Lung (tissue), 11 donors: ENCODE measurements at regions not wholly inside any gene's neighbourhood (a gene's known extent, or its start where the extent isn't known, plus 50 kb on each side); places are given as distances from the start of the nearest gene placed in this dataset.
A peak's percentile ranks its signal among the peaks of the same experiment; 100 is the strongest.

Source experiments
- ATAC-seq: fragments of 200-7000 bp; cut with Tn5 transposase; one replicate; pipeline ENCODE4 v1.9.1; 2020; ENCODE audit warnings: moderate number of reproducible peaks; ENCODE audit not compliant: insufficient read depth, low FRiP score
- DNase-seq, 3 donors: peaks; one replicate each; pipeline ENCODE4 v3.0.0-alpha.2; 2013 to 2017
- H3K27ac ChIP-seq, 2 donors: one replicate each; pipeline ENCODE4 v1.5.1; 2013; ENCODE audit warnings: mild to moderate bottlenecking in 2 of 2, moderate library complexity in 2 of 2, control low read depth in 1 of 2, inconsistent platforms in 1 of 2, low read depth in 1 of 2, low read length in 1 of 2
- H3K27me3 ChIP-seq, 3 donors: one replicate each; pipeline ENCODE4 v1.5.1; 2013; ENCODE audit warnings: low read length in 2 of 3; ENCODE audit not compliant: control insufficient read depth in 3 of 3, insufficient read depth in 3 of 3
- H3K36me3 ChIP-seq, 4 donors: one replicate each; pipeline ENCODE4 v1.5.1; 2013; ENCODE audit warnings: low read length in 4 of 4, mild to moderate bottlenecking in 1 of 4, moderate library complexity in 1 of 4; ENCODE audit not compliant: control insufficient read depth in 4 of 4, insufficient read depth in 4 of 4
- H3K4me1 ChIP-seq, 5 donors: one replicate each; pipeline ENCODE4 v1.5.1; 2013; ENCODE audit warnings: low read length in 5 of 5, mild to moderate bottlenecking in 2 of 5, moderate library complexity in 1 of 5; ENCODE audit not compliant: control insufficient read depth in 5 of 5, insufficient read depth in 5 of 5
- H3K4me3 ChIP-seq: one replicate; pipeline ENCODE4 v1.5.1; 2013; ENCODE audit warnings: mild to moderate bottlenecking, control low read depth, moderate library complexity
- H3K9ac ChIP-seq, 2 donors: one replicate each; pipeline ENCODE4 v1.5.1; 2013; ENCODE audit warnings: low read length in 2 of 2, control low read depth in 1 of 2; ENCODE audit not compliant: insufficient read depth in 1 of 2
- H3K9me3 ChIP-seq, 4 donors: one replicate each; pipeline ENCODE4 v1.5.1; 2013; ENCODE audit warnings: low read length in 3 of 4, mild to moderate bottlenecking in 1 of 4, moderate library complexity in 1 of 4; ENCODE audit not compliant: control insufficient read depth in 4 of 4, insufficient read depth in 3 of 4
- WGBS, 2 donors: extraction: QIAGEN DNeasy Blood & Tissue Kit; methylation state at CpG; one replicate each; pipeline ENCODE4 v1.1.7; 2013; 5-methylcytosine and 5-hydroxymethylcytosine counted together
- TF ChIP-seq, protein P1 (sequence below): IDR thresholded peaks from 2 replicates; pipeline ENCODE4 v1.5.1; 2012; ENCODE audit warnings: mild to moderate bottlenecking; ENCODE audit errors: control extremely low read depth, extremely low read depth
- donor health status: control.
- donor health status: control.
- donor health status: Bipolar disorder and iron deficiency.
- donor health status: healthy.
- donor health status: DM: yes; HTN: yes; CAD: no.

DNA sequence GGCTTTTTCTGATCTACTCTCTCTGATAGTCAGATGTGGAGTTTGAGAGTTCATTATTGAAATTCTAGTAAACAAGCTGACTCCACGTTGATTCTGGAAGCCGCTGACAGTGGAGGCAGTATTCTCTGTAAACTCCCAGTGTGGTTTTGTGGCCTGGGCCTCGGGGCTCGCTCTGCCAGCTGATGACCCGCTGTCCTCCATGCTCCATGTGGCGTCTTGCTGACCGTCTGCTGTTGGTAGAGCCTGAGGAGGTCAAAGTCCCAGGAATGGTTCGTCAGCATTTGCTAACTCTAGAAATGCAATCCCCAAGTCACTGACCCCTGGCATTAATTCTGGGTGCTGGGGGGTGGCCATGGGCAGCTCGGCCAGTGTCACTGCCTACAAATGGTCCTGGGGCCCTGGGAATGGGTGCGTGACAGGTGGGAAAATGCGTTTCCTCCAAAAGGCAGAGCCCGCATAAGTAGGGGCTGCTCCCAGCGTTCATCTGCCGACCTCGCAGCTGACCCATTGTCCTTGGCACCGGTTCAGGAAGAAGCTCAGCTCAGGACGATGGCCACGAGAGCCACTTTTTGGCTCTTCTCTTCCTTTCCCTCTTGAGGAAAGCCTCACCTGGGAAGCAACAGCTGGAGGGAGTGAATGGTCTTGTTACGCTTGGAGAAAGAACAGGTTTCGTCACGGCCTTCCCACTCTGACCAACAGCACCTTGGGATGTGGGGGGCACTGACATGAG, 55.1 kb downstream of the MRPL36 start:
- ATAC-seq: no peak
- WGBS, 2 donors: 83 to 90% methylated on average over 21 of the region's 21 CpGs
- Histone ChIP-seq H3K36me3 (no peaks in the 10 kb centered on the region), H3K9ac (no peak overlapping the region), H3K27me3 (peaks cover 0 to 4% (median 0%) of the 10 kb centered on the region in 3 donors), H3K27ac (no peak overlapping the region), H3K9me3 (peaks cover 0 to 17% (median 0%) of the 10 kb centered on the region in 4 donors), H3K4me3 (no peak overlapping the region), H3K4me1 (no peaks in the 10 kb centered on the region)
- DNase-seq: peak in 1 of 3 donors; percentile 3
- TF ChIP-seq, protein P1, sequence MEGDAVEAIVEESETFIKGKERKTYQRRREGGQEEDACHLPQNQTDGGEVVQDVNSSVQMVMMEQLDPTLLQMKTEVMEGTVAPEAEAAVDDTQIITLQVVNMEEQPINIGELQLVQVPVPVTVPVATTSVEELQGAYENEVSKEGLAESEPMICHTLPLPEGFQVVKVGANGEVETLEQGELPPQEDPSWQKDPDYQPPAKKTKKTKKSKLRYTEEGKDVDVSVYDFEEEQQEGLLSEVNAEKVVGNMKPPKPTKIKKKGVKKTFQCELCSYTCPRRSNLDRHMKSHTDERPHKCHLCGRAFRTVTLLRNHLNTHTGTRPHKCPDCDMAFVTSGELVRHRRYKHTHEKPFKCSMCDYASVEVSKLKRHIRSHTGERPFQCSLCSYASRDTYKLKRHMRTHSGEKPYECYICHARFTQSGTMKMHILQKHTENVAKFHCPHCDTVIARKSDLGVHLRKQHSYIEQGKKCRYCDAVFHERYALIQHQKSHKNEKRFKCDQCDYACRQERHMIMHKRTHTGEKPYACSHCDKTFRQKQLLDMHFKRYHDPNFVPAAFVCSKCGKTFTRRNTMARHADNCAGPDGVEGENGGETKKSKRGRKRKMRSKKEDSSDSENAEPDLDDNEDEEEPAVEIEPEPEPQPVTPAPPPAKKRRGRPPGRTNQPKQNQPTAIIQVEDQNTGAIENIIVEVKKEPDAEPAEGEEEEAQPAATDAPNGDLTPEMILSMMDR: no peak

DNA sequence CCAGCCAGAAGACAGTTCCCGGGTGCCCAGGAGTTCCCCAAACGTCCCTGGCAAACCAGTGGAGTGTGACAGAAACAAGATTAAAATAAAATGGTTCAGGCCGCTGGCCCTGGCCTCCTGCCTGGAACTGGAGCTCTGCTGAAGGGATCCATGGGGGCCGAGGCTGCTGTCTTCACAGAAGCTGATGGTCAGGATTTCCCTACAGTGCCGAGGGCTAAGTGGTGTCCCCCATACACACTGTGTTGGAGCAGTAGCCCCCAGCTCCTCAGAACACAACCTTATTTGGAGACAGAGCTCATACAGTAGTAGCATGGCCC, 55.9 kb downstream of the MRPL36 start:
- Histone ChIP-seq H3K27ac (no peak overlapping the region), H3K9ac (no peak overlapping the region), H3K9me3 (peaks cover 0 to 14% (median 0%) of the 10 kb centered on the region in 4 donors), H3K36me3 (no peaks in the 10 kb centered on the region), H3K4me1 (no peaks in the 10 kb centered on the region), H3K27me3 (peaks cover 0 to 4% (median 0%) of the 10 kb centered on the region in 3 donors), H3K4me3 (no peak overlapping the region)
- TF ChIP-seq, protein P1: no peak
- 67 to 79% methylated on average over 5 of the region's 5 CpGs for WGBS, 2 donors
- DNase-seq (no peak), ATAC-seq (no peak)

DNA sequence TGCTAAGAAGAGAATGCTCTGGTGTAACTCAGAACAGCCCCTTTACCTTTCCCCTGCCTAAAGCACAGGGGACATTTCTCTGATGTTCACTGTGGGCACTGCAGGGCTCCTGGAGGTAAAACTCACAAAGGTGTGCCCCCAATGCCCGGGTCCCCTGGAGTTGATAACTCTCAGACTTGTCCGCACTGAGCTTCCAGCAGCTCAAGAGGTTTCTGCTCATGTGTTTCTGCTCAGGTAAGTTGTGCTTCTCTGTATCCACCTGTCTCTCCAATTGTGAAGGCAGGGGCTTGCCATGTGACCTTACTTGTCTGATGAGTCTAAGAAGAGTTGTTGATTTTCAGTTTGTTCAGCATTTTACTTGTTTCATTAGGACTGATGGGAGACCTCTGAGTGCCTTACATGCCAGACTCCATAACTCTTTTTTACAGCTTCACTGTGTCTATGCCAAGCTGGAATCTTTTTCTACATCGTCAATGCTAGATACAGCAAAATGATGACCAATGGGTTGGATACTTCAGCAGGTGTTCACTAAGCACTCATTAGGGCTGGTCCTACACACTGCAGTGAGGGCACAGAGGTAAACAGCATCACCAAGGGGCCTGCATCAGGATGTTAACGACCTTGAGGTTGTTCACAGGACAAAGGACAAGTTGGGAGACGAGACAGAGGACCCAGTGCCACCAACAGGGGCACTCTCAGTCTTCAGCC, 56.4 kb downstream of the MRPL36 start:
- WGBS, 2 donors: 74 to 75% methylated on average over 5 of the region's 5 CpGs
- TF ChIP-seq, protein P1: no peak
- peaks cover 0 to 4% (median 0%) of the 10 kb centered on the region in 3 donors for H3K27me3 ChIP-seq
- H3K4me1 ChIP-seq: no peaks in the 10 kb centered on the region
- no peak overlapping the region for H3K27ac ChIP-seq
- ATAC-seq (no peak), DNase-seq (peak in 1 of 3 donors; percentile 5)
- H3K9ac ChIP-seq: no peak overlapping the region
- H3K9me3 ChIP-seq: peaks cover 0 to 14% (median 0%) of the 10 kb centered on the region in 4 donors
- H3K36me3 ChIP-seq: no peaks in the 10 kb centered on the region
- no peak overlapping the region for H3K4me3 ChIP-seq
